ENCODE measurements at regions not wholly inside any gene's neighbourhood (a gene's known extent, or its start where the extent isn't known, plus 50 kb on each side); places are given as distances from the start of the nearest gene placed in this dataset.

DNA sequence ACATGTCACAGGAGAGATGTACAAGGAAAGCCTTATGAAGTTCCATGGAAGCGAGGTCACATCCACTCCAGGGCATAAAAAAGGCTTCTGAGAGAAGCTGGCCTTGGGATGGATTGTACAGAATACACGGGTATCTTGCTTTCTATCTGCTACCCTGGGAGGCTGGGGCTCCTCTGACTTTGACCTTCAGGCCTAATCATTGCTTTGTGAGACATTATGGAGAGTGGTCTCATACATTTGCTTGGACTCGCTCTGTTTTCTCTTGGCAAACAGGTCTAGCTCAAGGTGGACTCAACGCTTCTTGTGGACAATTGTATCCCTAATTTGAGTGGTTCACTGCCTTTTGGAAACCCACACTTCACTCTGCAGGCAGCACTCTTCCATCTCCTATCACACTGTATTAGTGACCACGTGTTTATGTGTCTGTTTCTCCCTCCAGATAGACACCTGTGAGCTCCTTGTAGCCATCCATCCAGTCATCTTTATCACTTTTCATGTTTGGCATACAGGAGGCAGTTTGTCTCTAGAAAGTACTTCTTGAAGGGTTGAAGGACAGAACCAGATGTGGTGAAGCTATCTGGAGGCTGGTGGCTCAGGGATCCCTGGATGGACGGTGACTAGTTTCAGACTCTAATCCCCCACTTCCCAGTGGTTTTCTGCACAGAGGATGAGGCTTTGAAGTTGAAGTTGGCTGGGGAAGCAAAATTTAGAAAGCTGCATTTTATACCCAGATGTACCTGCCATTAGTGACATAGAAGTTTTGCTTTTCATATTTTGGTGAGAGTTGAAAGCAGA, 267.8 kb downstream of the CYRIA start:
- no peak for DNase-seq (ENCODE audit: low read depth)
- TF ChIP-seq, protein P1, sequence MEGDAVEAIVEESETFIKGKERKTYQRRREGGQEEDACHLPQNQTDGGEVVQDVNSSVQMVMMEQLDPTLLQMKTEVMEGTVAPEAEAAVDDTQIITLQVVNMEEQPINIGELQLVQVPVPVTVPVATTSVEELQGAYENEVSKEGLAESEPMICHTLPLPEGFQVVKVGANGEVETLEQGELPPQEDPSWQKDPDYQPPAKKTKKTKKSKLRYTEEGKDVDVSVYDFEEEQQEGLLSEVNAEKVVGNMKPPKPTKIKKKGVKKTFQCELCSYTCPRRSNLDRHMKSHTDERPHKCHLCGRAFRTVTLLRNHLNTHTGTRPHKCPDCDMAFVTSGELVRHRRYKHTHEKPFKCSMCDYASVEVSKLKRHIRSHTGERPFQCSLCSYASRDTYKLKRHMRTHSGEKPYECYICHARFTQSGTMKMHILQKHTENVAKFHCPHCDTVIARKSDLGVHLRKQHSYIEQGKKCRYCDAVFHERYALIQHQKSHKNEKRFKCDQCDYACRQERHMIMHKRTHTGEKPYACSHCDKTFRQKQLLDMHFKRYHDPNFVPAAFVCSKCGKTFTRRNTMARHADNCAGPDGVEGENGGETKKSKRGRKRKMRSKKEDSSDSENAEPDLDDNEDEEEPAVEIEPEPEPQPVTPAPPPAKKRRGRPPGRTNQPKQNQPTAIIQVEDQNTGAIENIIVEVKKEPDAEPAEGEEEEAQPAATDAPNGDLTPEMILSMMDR (IDR thresholded peaks at IDR 0.05; ENCODE audit: low read depth, low read length), result no peak
- TF ChIP-seq, protein P2, sequence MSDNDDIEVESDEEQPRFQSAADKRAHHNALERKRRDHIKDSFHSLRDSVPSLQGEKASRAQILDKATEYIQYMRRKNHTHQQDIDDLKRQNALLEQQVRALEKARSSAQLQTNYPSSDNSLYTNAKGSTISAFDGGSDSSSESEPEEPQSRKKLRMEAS (IDR thresholded peaks at IDR 0.05; ENCODE audit: low read depth, low read length), result peak; percentile 22; the same call in 1 of the 2 replicates
- H3K4me3 ChIP-seq (ENCODE audit: low read depth, low read length), result no peak overlapping the region

GRCh38 chr2:16396986-16397385, 268.6 kb downstream of the CYRIA start:
- DNase-seq (ENCODE audit: low read depth), result no peak
- TF ChIP-seq, protein P2 (IDR thresholded peaks at IDR 0.05; ENCODE audit: low read depth, low read length), result no peak
- TF ChIP-seq POLR2A (IDR thresholded peaks at IDR 0.05; ENCODE audit: extremely low read depth, insufficient read length) (no peak), MYC (IDR thresholded peaks at IDR 0.05; ENCODE audit: low read depth, low read length) (no peak)
- TF ChIP-seq, protein P1 (IDR thresholded peaks at IDR 0.05; ENCODE audit: low read depth, low read length), result no peak
- no peak overlapping the region for H3K4me3 ChIP-seq (ENCODE audit: low read depth, low read length)

- TF ChIP-seq POLR2A (IDR thresholded peaks at IDR 0.05; ENCODE audit: extremely low read depth, insufficient read length) (no peak), MYC (IDR thresholded peaks at IDR 0.05; ENCODE audit: low read depth, low read length) (no peak)
- TF ChIP-seq, protein P1 (IDR thresholded peaks at IDR 0.05; ENCODE audit: low read depth, low read length), result no peak
- TF ChIP-seq, protein P2 (IDR thresholded peaks at IDR 0.05; ENCODE audit: low read depth, low read length), result no peak
- DNase-seq (ENCODE audit: low read depth), result no peak
- no peak overlapping the region for H3K4me3 ChIP-seq (ENCODE audit: low read depth, low read length)
These were observed 269.5 kb downstream of the CYRIA start for GRCh38 chr2:16396171-16396570.

GRCh38 chr2:16395601-16396000, 270.0 kb downstream of the CYRIA start:
- no peak for DNase-seq (ENCODE audit: low read depth)
- TF ChIP-seq, protein P2 (IDR thresholded peaks at IDR 0.05; ENCODE audit: low read depth, low read length), result no peak
- no peak overlapping the region for H3K4me3 ChIP-seq (ENCODE audit: low read depth, low read length)

GRCh38 chr2:16394986-16395550, 270.6 kb downstream of the CYRIA start:
- DNase-seq (ENCODE audit: low read depth), result no peak
- no peak overlapping the region for H3K4me3 ChIP-seq (ENCODE audit: low read depth, low read length)
- TF ChIP-seq MYC (IDR thresholded peaks at IDR 0.05; ENCODE audit: low read depth, low read length) (no peak), POLR2A (IDR thresholded peaks at IDR 0.05; ENCODE audit: extremely low read depth, insufficient read length) (no peak)
- TF ChIP-seq, protein P2 (IDR thresholded peaks at IDR 0.05; ENCODE audit: low read depth, low read length), result no peak
- TF ChIP-seq, protein P1 (IDR thresholded peaks at IDR 0.05; ENCODE audit: low read depth, low read length), result no peak

All from NB4 (cell line).